Astrocyte of the spinal cord (primary cell): ENCODE measurements at regions not wholly inside any gene's neighbourhood (a gene's known extent, or its start where the extent isn't known, plus 50 kb on each side); places are given as distances from the start of the nearest gene placed in this dataset.
"Not testable (repeated sequence)": the region's sequence is repeated elsewhere in the genome, so short reads cannot be mapped to it uniquely, and the experiment has no call there.

Source experiments
- DNase-seq: peaks from one replicate; pipeline ENCODE4 v3.0.0; 2011; ENCODE audit warnings: low read depth, low spot score
- H3K4me3 ChIP-seq: 2 replicates; pipeline ENCODE4 v1.5.1; 2011; ENCODE audit warnings: low read depth, mild to moderate bottlenecking, low read length, moderate library complexity
- CTCF ChIP-seq: IDR thresholded peaks from 2 replicates; pipeline ENCODE4 v1.5.1; 2012; ENCODE audit warnings: low read depth, mild to moderate bottlenecking, low read length, inconsistent platforms
- in situ Hi-C: cut with HindIII; loops from 2 replicates; pipeline ENCODE4 v1.10.0; 2017; ENCODE audit warnings: low sequenced_read_pairs

DNA sequence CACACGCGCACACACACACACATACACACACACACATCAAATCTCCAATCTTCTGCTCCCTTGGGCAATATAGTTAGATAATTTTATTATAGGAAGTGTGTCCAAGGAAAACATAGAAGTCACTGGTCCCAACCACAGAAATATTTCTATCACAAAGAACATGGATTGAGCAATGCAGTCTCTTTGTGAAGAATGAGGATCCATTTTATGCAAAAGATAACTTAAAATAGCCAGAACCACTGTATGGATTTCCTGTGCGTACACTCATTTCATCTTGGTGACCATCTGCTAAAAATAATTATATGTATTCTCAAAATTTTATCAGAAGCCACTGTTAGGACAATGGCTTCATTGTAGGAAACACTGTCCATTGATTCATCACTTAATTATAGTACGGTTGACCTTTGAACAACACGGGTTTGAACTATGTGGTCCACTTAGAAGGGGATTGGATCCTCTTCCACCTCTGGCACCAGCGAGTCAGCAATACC lies 169.6 kb upstream of the MXRA5 start:
- DNase-seq = peak; percentile 52
- in situ Hi-C loops = no loop called here
- no peak overlapping the region for H3K4me3 ChIP-seq
- no peak for TF ChIP-seq CTCF

DNA sequence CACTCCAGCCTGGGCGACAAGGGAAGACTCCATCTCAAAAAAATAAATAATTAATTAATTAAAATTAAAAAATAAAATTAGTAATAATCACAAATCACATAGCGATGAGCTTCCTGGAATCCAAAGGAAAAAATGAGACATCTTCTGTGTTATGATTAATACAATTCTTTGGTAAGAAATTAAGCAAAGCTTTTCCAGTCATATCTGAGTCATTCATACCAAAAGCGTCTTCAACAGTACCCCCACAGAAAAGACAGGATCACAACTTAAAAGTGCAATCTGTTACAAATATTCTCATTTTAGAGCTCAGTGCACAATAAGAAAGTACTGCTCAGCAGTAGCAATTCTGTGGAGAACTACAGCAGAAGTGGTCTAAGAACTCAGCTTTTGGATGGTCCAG lies 168.5 kb upstream of the MXRA5 start:
- DNase-seq = peak; percentile 9
- in situ Hi-C loops = no loop called here
- no peak overlapping the region for H3K4me3 ChIP-seq
- no peak for TF ChIP-seq CTCF

DNA sequence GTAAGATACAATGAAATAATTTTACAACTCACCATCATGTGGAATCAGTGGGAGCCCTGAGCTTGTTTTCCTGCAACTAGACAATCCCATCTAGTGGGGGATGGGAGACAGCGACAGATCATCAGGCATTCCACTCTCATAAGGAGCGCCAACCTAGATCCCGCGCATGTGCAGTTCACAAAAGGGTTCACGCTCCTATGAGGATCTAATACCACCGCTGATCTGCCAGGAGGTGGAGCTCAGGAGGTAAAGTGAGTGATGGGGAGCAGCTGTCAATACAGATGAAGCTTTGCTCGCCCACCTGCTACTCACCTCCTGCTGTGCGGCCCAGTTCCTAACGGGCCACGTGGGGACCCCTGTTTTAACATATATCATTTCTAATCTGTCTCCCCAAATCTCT lies 165.7 kb upstream of the MXRA5 start:
- H3K4me3 ChIP-seq, in situ Hi-C loops, DNase-seq: not testable (repeated sequence)

- TF ChIP-seq CTCF = no peak
- no peak for DNase-seq
- in situ Hi-C loops = no loop called here
- H3K4me3 ChIP-seq = no peak overlapping the region
Measured at GRCh38 chrX:3509934-3510333, 163.5 kb upstream of the MXRA5 start.

DNA sequence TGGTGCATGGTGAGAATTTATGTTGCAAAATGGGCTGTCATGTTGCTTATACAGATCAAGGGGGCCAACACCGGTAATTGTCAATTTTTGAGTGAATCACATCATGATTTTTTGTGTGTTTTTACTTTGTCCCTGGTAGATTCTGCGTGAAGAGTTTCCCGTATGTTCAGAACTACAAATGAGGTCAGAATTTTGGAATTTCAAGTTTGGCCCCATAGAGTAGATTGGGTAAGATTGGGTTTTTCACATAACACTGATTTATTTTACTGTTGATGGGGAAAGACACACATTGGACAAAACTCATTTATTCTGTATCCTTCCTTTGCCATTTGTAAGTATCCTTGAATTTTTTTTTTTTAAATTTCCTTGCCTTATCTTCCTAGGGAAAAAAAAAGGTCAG lies 158.5 kb upstream of the MXRA5 start:
- H3K4me3 ChIP-seq = no peak overlapping the region
- in situ Hi-C loops = no loop called here
- DNase-seq = no peak
- no peak for TF ChIP-seq CTCF

DNA sequence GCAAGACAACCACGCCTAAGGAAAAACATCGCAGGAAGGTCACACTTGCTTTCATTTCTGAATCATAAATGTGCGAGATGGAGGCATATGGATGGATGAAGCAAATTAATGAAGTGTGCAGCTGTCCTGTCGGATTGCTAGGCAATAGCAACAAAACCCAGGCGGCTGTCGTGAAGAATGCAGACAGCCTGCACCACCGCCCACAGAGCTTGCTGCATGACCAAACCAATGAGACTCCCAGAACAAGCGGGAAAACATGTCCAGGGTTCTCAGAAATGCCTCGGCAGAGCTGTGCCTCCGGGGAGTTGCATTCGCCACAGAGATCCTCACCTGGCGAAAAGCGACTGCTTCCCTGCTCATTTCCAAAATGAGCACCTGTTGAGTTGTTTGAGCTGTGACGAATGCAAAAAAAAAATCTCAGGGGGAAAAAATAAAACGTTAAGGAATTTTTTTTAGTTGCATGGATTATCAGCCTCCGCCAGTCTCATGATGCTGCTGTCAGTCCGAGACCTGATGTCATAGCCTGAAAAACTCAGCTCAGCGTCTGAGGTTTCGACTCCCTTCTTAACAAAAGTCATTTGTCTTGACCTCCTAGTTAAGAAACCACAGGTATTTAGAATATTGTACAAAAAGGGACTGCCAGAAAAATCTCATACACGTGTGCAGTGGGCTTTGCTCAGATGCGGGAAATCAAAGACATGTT lies 155.5 kb upstream of the MXRA5 start:
- in situ Hi-C loops = no loop called here
- peak; percentile 3 for DNase-seq
- no peak overlapping the region for H3K4me3 ChIP-seq
- no peak for TF ChIP-seq CTCF

DNA sequence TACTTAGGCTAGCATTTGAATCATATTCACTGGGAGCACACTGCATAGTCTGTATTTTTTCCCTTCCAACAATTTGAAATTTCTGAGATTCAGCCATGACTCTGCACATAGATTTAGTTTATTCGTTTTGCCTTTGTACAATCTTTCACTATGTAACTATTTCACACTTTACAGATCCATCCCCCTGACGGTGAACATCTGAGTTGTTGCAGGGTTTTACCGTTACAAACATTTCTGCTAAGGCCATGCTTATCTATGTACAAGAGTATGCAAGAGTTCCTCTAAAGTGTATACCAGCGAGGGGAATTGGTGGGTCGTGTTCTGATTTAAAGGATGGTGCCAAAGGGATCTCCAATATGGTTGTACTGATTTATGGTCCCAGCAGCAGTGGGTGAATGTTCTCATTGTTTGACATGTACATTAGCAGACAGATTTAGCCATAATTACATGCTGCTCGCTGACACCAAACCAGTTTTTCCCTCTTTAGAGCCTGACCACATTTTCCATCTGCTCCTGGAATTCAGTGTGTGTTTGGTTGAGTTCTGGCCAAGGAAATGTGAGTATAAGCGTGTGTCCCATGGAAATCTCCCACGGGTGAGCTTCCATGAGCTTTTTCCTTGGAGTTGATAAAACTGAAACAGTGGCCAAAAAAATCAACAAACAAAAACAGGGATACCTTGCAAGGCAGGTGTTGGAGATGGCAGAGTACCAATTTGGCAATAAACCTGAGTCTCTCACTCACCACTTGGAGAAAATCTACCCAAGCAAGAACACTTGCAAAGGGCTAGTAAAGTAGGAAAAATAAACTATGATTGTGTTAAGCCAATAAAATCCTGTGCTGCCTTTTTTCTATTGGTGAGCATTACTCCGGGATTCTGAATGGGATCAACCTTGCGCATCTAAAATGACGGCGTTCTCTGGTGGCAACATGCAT lies 149.7 kb upstream of the MXRA5 start:
- DNase-seq, in situ Hi-C loops, H3K4me3 ChIP-seq: not testable (repeated sequence)
